Retinal pigment epithelial cell (primary cell): ENCODE measurements at regions not wholly inside any gene's neighbourhood (a gene's known extent, or its start where the extent isn't known, plus 50 kb on each side); places are given as distances from the start of the nearest gene placed in this dataset.

Experiments used
- DNase-seq: peaks from one replicate; pipeline ENCODE4 v3.0.0-alpha.2; 2010; ENCODE audit warnings: low read depth
- H3K4me3 ChIP-seq: 2 replicates; pipeline ENCODE4 v1.5.1; 2011; ENCODE audit warnings: mild to moderate bottlenecking, low read length, control low read depth, moderate library complexity
- TF ChIP-seq, protein P1 (sequence below): conservative IDR thresholded peaks from 2 replicates; pipeline ENCODE4 v1.5.1; 2011; ENCODE audit warnings: low read depth, low read length, control low read depth, inconsistent platforms

DNA sequence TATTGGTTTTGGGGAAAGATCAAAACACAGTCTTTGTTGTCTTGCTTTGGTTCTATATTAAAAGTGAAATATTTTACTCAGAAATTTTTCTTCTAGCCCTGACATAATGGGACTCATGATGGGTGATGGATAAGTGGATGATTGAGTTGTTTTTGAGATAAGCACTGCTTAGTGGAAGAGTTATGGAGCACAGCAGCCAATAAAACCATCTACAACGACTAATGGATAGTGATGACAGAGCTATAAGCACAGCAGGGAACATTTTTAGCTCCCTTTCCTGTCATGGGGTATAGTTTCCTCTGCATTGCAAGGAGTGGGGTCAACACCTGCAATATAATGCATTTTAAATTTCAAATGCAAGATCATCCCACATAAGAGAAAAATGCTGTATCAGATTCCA is 812.4 kb downstream of the STPG2 start:
- no peak for DNase-seq
- H3K4me3 ChIP-seq, result no peak overlapping the region
- TF ChIP-seq, protein P1, sequence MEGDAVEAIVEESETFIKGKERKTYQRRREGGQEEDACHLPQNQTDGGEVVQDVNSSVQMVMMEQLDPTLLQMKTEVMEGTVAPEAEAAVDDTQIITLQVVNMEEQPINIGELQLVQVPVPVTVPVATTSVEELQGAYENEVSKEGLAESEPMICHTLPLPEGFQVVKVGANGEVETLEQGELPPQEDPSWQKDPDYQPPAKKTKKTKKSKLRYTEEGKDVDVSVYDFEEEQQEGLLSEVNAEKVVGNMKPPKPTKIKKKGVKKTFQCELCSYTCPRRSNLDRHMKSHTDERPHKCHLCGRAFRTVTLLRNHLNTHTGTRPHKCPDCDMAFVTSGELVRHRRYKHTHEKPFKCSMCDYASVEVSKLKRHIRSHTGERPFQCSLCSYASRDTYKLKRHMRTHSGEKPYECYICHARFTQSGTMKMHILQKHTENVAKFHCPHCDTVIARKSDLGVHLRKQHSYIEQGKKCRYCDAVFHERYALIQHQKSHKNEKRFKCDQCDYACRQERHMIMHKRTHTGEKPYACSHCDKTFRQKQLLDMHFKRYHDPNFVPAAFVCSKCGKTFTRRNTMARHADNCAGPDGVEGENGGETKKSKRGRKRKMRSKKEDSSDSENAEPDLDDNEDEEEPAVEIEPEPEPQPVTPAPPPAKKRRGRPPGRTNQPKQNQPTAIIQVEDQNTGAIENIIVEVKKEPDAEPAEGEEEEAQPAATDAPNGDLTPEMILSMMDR, result no peak

DNA sequence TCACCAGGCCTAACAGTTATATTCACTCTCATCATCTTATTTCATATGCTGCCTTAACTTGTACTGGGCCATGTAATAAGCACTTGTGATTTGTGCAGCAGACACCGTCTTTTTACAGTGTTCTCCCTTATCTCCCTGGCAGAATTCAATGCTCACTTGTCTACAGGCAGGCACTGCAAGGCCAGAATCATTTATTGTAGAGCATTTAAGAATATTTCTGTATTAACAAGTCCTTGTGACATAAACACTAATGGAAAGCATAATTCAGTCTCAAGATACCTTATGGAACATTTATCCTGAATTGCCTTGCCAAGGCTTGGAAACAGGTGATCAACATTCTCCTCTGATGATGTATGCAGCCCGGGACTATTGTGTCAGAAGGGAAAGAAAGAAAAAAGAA is 808.9 kb downstream of the STPG2 start:
- no peak for DNase-seq
- TF ChIP-seq, protein P1, result no peak
- H3K4me3 ChIP-seq, result no peak overlapping the region

DNA sequence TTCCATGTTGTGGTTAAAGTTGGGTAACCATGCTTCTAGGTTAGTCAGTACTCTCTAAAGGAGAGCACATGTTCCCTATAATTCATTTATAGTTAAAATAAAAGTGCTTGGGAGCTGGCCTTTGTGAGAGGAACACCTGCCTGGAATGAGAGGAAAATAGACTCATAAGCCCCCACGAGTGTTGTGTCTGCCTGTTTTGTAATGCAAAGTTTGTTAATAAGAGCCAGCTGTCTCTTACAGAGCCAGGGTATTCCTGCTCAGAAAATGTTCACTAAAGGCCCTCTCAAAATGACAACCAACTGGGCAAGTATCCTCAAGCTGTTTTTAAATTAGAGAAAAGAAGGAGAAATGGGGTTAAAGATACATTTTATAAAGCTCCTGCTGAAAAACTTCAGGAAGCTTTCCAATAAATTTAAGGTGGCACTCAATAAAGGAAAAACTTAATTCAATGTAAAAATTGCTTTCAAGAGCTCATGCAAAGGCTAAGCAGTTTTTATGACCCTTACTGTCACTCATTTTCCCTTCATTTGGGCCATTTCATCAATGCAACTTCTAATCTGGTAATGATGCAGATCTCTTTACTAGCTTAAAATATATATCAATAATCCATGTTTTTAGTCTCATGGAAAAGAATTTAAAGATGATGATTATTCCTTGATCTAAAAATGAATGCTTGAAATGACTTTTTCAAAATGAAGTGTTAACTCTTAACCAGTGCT is 793.6 kb downstream of the STPG2 start:
- no peak overlapping the region for H3K4me3 ChIP-seq
- TF ChIP-seq, protein P1, result no peak
- no peak for DNase-seq

DNA sequence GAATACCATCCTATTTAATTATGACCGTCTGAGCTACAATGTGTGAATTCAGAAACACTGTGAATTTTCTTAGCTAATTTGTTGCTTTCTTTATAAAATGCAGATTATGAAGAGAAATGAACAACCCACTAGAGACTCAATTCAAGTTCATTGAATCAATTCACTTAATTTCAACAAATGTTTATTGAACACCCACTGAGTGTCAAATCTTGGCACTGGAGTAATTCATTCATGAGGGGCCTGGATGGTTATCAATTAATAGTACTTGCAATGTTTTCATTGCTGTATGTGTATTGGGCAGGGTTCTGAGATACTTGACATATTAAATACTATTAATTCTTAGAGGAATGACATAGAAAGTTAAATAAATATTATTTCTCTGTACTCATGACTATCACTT is 789.4 kb downstream of the STPG2 start:
- H3K4me3 ChIP-seq, result no peak overlapping the region
- TF ChIP-seq, protein P1, result no peak

DNA sequence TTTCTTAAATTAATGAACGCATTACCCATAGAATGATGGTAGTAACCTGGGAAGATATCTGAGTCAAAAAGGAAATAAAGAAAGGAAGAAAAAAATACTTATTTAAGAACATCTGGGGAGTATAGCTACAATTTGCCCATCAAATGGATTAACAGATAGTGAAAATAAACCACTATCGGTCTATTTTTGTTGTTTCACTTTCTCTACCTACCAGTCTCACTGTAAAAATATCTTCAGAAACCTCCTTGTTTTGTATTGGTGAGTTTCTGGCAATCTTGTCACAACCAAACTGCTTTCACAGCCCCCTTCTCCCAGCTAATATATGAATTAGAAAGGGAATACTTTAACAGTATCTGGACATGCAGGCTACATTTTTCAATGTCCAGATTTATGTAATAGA is 783.5 kb downstream of the STPG2 start:
- TF ChIP-seq, protein P1, result no peak
- no peak for DNase-seq
- no peak overlapping the region for H3K4me3 ChIP-seq

More for the DNA sequence above, 789.4 kb downstream of the STPG2 start:
- no peak for DNase-seq

DNA sequence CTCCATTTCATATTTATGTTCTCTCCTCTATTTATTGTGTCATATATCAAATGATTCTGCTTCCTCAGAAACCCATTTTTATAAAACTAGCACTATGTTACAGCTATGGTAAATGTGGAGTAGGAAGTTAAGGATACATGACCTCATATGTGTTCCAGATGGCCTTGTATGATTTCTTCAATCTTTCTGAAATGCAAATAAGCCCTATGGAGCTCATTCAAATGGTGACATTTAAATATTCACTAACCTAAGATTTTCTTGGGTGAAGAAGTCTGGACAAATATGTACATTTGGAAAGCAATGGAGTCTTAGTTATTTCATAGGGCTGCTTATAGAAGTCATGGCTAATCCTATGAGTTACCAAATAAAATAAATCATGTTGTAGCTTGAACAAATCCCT is 782.5 kb downstream of the STPG2 start:
- TF ChIP-seq, protein P1, result no peak
- no peak for DNase-seq
- no peak overlapping the region for H3K4me3 ChIP-seq

DNA sequence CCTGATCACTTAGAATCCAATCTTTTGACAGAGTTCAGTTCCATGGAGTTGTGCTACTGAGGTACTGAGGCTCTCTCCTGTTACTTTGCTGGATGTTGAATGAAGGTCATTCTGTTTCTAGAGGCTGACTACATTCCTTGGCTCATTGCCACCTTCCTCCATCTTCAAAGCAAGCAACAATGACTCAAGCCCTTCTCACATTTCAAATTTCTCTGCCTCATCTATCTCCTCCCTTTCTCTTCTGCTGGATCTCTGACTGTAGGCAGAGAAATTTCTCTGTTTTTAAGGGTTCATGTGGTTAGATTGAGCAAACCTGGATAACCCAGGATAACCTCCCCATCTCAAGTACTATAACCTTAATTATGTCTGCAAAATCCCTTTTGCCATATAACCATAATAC is 775.4 kb downstream of the STPG2 start:
- DNase-seq, result peak; percentile 52
- H3K4me3 ChIP-seq, result no peak overlapping the region
- TF ChIP-seq, protein P1, result no peak
